ENCODE measurements at regions not wholly inside any gene's neighbourhood (a gene's known extent, or its start where the extent isn't known, plus 50 kb on each side); places are given as distances from the start of the nearest gene placed in this dataset.

- Histone ChIP-seq H3K4ac (ENCODE audit: low read depth in 1 of 2, low read length in 2 of 2) (no peak overlapping the region), H3K9me3 (ENCODE audit: control insufficient read depth, low read length) (peaks cover 37% of the 10 kb centered on the region), H3K14ac (ENCODE audit: low read length in 2 of 2) (no peak overlapping the region), H2BK120ac (ENCODE audit: low read depth, low read length) (no peak overlapping the region), H3K9ac (ENCODE audit: low read length) (no peak overlapping the region), H3K23ac (ENCODE audit: low read length in 2 of 2) (no peak overlapping the region), H2BK5ac (ENCODE audit: low read depth, low read length, poor library complexity, severe bottlenecking) (no peak overlapping the region), H3K79me1 (replicated peaks; ENCODE audit: low read length, poor library complexity, severe bottlenecking) (no peaks in the 10 kb centered on the region), H3K4me1 (ENCODE audit: control insufficient read depth, insufficient read depth, low read depth, low read length) (no peaks in the 10 kb centered on the region), H2AK5ac (ENCODE audit: low read length, severe bottlenecking) (no peak overlapping the region), H3K27ac (ENCODE audit: low read length, poor library complexity, severe bottlenecking) (no peak overlapping the region), H3K4me3 (ENCODE audit: insufficient read depth in 1 of 2, low read depth in 1 of 2, low read length in 2 of 2) (peak overlapping the region in 1 of 2 experiments; percentile 38), H4K8ac (ENCODE audit: low read length) (no peak overlapping the region), H4K91ac (ENCODE audit: low read length) (no peak overlapping the region), H2BK15ac (ENCODE audit: low read depth, poor library complexity, severe bottlenecking) (no peak overlapping the region), H3K4me2 (ENCODE audit: low read length, poor library complexity, severe bottlenecking) (no peak overlapping the region), H3K27me3 (ENCODE audit: control insufficient read depth in 1 of 2, insufficient read depth in 1 of 2, low read length in 2 of 2) (no peaks in the 10 kb centered on the region), H3K36me3 (ENCODE audit: control insufficient read depth in 1 of 2, insufficient read depth in 2 of 2, low read depth in 1 of 2, low read length in 2 of 2) (no peaks in the 10 kb centered on the region), H3K18ac (ENCODE audit: low read depth in 1 of 2, low read length in 2 of 2) (no peak overlapping the region), H2BK12ac (ENCODE audit: low read length in 2 of 2) (peak overlapping the region in 1 of 2 experiments; percentile 1), H2AFZ (ENCODE audit: low read depth, low read length) (no peak overlapping the region)
- peak; percentile 14 for DNase-seq
- 88% methylated on average over 5 of the region's 5 CpGs for whole genome bisulfite sequencing
Measured at GRCh38 chr7:120131096-120131839, 141.7 kb upstream of the KCND2 start.

GRCh38 chr7:120138497-120138896, 134.5 kb upstream of the KCND2 start:
- Histone ChIP-seq H3K14ac (ENCODE audit: low read length in 2 of 2) (no peak overlapping the region), H3K4me2 (ENCODE audit: low read length, poor library complexity, severe bottlenecking) (no peak overlapping the region), H3K4me1 (ENCODE audit: control insufficient read depth, insufficient read depth, low read depth, low read length) (no peaks in the 10 kb centered on the region), H2BK5ac (ENCODE audit: low read depth, low read length, poor library complexity, severe bottlenecking) (no peak overlapping the region), H3K18ac (ENCODE audit: low read depth in 1 of 2, low read length in 2 of 2) (no peak overlapping the region), H3K79me1 (replicated peaks; ENCODE audit: low read length, poor library complexity, severe bottlenecking) (no peaks in the 10 kb centered on the region), H4K8ac (ENCODE audit: low read length) (no peak overlapping the region), H4K91ac (ENCODE audit: low read length) (no peak overlapping the region), H2BK120ac (ENCODE audit: low read depth, low read length) (no peak overlapping the region), H3K9me3 (ENCODE audit: control insufficient read depth, low read length) (peaks cover 4% of the 10 kb centered on the region), H3K9ac (ENCODE audit: low read length) (no peak overlapping the region), H2AFZ (ENCODE audit: low read depth, low read length) (no peak overlapping the region), H2AK5ac (ENCODE audit: low read length, severe bottlenecking) (no peak overlapping the region), H3K36me3 (ENCODE audit: control insufficient read depth in 1 of 2, insufficient read depth in 2 of 2, low read depth in 1 of 2, low read length in 2 of 2) (no peaks in the 10 kb centered on the region), H3K4ac (ENCODE audit: low read depth in 1 of 2, low read length in 2 of 2) (no peak overlapping the region), H2BK12ac (ENCODE audit: low read length in 2 of 2) (no peak overlapping the region), H2BK15ac (ENCODE audit: low read depth, poor library complexity, severe bottlenecking) (no peak overlapping the region), H3K23ac (ENCODE audit: low read length in 2 of 2) (no peak overlapping the region), H3K27me3 (ENCODE audit: control insufficient read depth in 1 of 2, insufficient read depth in 1 of 2, low read length in 2 of 2) (no peaks in the 10 kb centered on the region), H3K4me3 (ENCODE audit: insufficient read depth in 1 of 2, low read depth in 1 of 2, low read length in 2 of 2) (no peak overlapping the region), H3K27ac (ENCODE audit: low read length, poor library complexity, severe bottlenecking) (no peak overlapping the region)
- no peak for DNase-seq
- WGBS = no CpG with 5 or more reads among the region's 1 CpG

DNA sequence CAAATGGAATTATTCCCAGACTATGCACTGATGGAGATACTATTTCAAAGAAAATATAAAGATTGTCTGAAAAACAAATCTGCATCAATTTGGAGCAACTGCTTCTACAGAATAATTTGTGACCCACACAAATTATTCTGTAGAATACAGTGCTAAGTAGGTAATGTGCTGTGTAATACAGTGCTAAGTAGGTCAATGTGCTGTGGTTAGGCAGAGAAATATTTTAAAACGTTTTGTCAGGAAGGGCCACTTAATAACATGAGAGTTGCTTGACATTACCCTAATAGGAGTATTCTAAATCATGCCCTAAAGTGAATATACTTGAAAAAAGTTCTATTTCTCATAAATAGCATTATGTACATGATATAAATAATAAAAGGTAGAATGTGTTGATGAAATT, 116.5 kb upstream of the KCND2 start:
- Histone ChIP-seq H2BK12ac (ENCODE audit: low read length in 2 of 2) (no peak overlapping the region), H2AFZ (ENCODE audit: low read depth, low read length) (no peak overlapping the region), H3K27me3 (ENCODE audit: control insufficient read depth in 1 of 2, insufficient read depth in 1 of 2, low read length in 2 of 2) (no peaks in the 10 kb centered on the region), H3K4me1 (ENCODE audit: control insufficient read depth, insufficient read depth, low read depth, low read length) (no peaks in the 10 kb centered on the region), H3K9ac (ENCODE audit: low read length) (no peak overlapping the region), H3K27ac (ENCODE audit: low read length, poor library complexity, severe bottlenecking) (no peak overlapping the region), H3K14ac (ENCODE audit: low read length in 2 of 2) (no peak overlapping the region), H2BK15ac (ENCODE audit: low read depth, poor library complexity, severe bottlenecking) (no peak overlapping the region), H3K36me3 (ENCODE audit: control insufficient read depth in 1 of 2, insufficient read depth in 2 of 2, low read depth in 1 of 2, low read length in 2 of 2) (no peaks in the 10 kb centered on the region), H2BK120ac (ENCODE audit: low read depth, low read length) (no peak overlapping the region), H3K79me1 (replicated peaks; ENCODE audit: low read length, poor library complexity, severe bottlenecking) (no peaks in the 10 kb centered on the region), H2AK5ac (ENCODE audit: low read length, severe bottlenecking) (no peak overlapping the region), H3K23ac (ENCODE audit: low read length in 2 of 2) (no peak overlapping the region), H3K18ac (ENCODE audit: low read depth in 1 of 2, low read length in 2 of 2) (no peak overlapping the region), H3K4me3 (ENCODE audit: insufficient read depth in 1 of 2, low read depth in 1 of 2, low read length in 2 of 2) (no peak overlapping the region), H4K91ac (ENCODE audit: low read length) (no peak overlapping the region), H3K4ac (ENCODE audit: low read depth in 1 of 2, low read length in 2 of 2) (no peak overlapping the region), H4K8ac (ENCODE audit: low read length) (no peak overlapping the region), H2BK5ac (ENCODE audit: low read depth, low read length, poor library complexity, severe bottlenecking) (no peak overlapping the region), H3K4me2 (ENCODE audit: low read length, poor library complexity, severe bottlenecking) (no peak overlapping the region), H3K9me3 (ENCODE audit: control insufficient read depth, low read length) (no peaks in the 10 kb centered on the region)
- DNase-seq = peak; percentile 10
- no CpG with 5 or more reads among the region's 1 CpG for WGBS

DNA sequence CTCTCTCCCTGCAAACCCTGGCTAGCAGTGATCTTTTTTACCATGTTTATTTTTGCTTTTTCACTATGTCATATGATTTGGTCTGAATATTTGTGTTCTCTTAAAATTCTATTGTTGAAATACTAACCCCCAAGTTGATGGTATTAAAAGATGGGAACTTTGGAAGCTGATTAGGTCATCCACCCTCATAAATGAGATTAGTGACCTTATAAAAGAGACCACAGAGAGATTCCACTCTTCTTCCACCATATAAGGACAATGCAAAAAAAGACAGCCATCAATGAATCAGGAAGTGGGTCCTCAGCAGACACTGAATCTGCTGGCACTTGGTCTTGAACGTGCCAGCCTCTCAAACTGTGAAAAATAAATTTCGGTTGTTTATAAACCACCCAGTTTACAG, 112.8 kb upstream of the KCND2 start:
- WGBS = no CpG with 5 or more reads among the region's 2 CpGs

More for the DNA sequence above, 112.8 kb upstream of the KCND2 start:
- no peak overlapping the region for H3K4me2 ChIP-seq (ENCODE audit: low read length, poor library complexity, severe bottlenecking)
- H3K36me3 ChIP-seq (ENCODE audit: control insufficient read depth in 1 of 2, insufficient read depth in 2 of 2, low read depth in 1 of 2, low read length in 2 of 2) = no peaks in the 10 kb centered on the region
- H3K23ac ChIP-seq (ENCODE audit: low read length in 2 of 2) = no peak overlapping the region
- H2BK12ac ChIP-seq (ENCODE audit: low read length in 2 of 2) = no peak overlapping the region
- H4K91ac ChIP-seq (ENCODE audit: low read length) = no peak overlapping the region
- no peak overlapping the region for H3K4me3 ChIP-seq (ENCODE audit: insufficient read depth in 1 of 2, low read depth in 1 of 2, low read length in 2 of 2)
- no peak overlapping the region for H3K4ac ChIP-seq (ENCODE audit: low read depth in 1 of 2, low read length in 2 of 2)
- H4K8ac ChIP-seq (ENCODE audit: low read length) = no peak overlapping the region
- no peak for DNase-seq
- H2BK15ac ChIP-seq (ENCODE audit: low read depth, poor library complexity, severe bottlenecking) = no peak overlapping the region
- H3K18ac ChIP-seq (ENCODE audit: low read depth in 1 of 2, low read length in 2 of 2) = no peak overlapping the region
- H2AK5ac ChIP-seq (ENCODE audit: low read length, severe bottlenecking) = no peak overlapping the region
- H3K9me3 ChIP-seq (ENCODE audit: control insufficient read depth, low read length) = no peaks in the 10 kb centered on the region
- no peaks in the 10 kb centered on the region for H3K4me1 ChIP-seq (ENCODE audit: control insufficient read depth, insufficient read depth, low read depth, low read length)
- H2BK120ac ChIP-seq (ENCODE audit: low read depth, low read length) = no peak overlapping the region
- H3K14ac ChIP-seq (ENCODE audit: low read length in 2 of 2) = no peak overlapping the region
- H2BK5ac ChIP-seq (ENCODE audit: low read depth, low read length, poor library complexity, severe bottlenecking) = no peak overlapping the region
- H3K27me3 ChIP-seq (ENCODE audit: control insufficient read depth in 1 of 2, insufficient read depth in 1 of 2, low read length in 2 of 2) = no peaks in the 10 kb centered on the region
- H3K79me1 ChIP-seq (replicated peaks; ENCODE audit: low read length, poor library complexity, severe bottlenecking) = no peaks in the 10 kb centered on the region
- no peak overlapping the region for H3K27ac ChIP-seq (ENCODE audit: low read length, poor library complexity, severe bottlenecking)
- H3K9ac ChIP-seq (ENCODE audit: low read length) = no peak overlapping the region
- H2AFZ ChIP-seq (ENCODE audit: low read depth, low read length) = no peak overlapping the region

Measured in mesenchymal stem cell (in vitro differentiated cells and primary cell).